ENCODE measurements at regions not wholly inside any gene's neighbourhood (a gene's known extent, or its start where the extent isn't known, plus 50 kb on each side); places are given as distances from the start of the nearest gene placed in this dataset.

- ATAC-seq (ENCODE audit: low FRiP score) (no peak), DNase-seq (ENCODE audit: low spot score) (no peak)
- TF ChIP-seq CTCF (IDR thresholded peaks at IDR 0.05): no peak
Measured at GRCh38 chr10:91691981-91692380, 59.1 kb upstream of the PPP1R3C start.

GRCh38 chr10:91690996-91691676 lies 58.3 kb upstream of the PPP1R3C start:
- DNase-seq (ENCODE audit: low spot score) (no peak), ATAC-seq (ENCODE audit: low FRiP score) (no peak)
- no peak for TF ChIP-seq CTCF (IDR thresholded peaks at IDR 0.05)

- no peak for TF ChIP-seq CTCF (IDR thresholded peaks at IDR 0.05)
- no peak for ATAC-seq (ENCODE audit: low FRiP score)
- DNase-seq (ENCODE audit: low spot score): no peak
Measured at GRCh38 chr10:91690412-91690811, 57.5 kb upstream of the PPP1R3C start.

GRCh38 chr10:91689731-91690168 lies 56.9 kb upstream of the PPP1R3C start:
- TF ChIP-seq CTCF (IDR thresholded peaks at IDR 0.05): no peak
- ATAC-seq (ENCODE audit: low FRiP score) (peak; percentile 41), DNase-seq (ENCODE audit: low spot score) (no peak)

- no peak for DNase-seq (ENCODE audit: low spot score)
- no peak for ATAC-seq (ENCODE audit: low FRiP score)
- no peak for TF ChIP-seq CTCF (IDR thresholded peaks at IDR 0.05)
Measured at GRCh38 chr10:91684841-91685240, 52.0 kb upstream of the PPP1R3C start.

DNA sequence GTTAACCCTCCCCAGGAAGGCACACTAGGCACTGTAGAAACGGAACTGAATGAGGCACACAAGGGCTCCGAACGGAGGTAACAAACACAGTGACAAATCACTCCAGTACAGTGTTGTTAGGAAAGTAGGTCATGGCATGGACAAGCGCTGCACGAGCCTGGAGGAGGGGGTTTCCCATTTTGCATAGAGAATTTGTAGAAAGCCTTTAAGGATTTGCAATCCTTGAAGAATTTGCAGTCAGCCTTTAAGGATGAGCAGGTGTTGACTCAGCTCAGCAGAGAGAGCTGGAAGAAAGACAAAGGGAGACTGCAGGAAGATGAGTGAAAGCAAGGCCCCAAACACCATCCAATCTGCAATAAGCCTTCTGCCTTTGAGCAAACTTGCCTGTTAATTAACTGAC lies 51.1 kb upstream of the PPP1R3C start:
- ATAC-seq (ENCODE audit: low FRiP score) (peak; percentile 83), DNase-seq (ENCODE audit: low spot score) (no peak)
- no peak for TF ChIP-seq CTCF (IDR thresholded peaks at IDR 0.05)

GRCh38 chr10:91682912-91683311 lies 50.0 kb upstream of the PPP1R3C start:
- ATAC-seq (ENCODE audit: low FRiP score) (no peak), DNase-seq (ENCODE audit: low spot score) (no peak)
- TF ChIP-seq CTCF (IDR thresholded peaks at IDR 0.05): no peak
